Hepatocyte (in vitro differentiated cells): ENCODE measurements at regions not wholly inside any gene's neighbourhood (a gene's known extent, or its start where the extent isn't known, plus 50 kb on each side); places are given as distances from the start of the nearest gene placed in this dataset.

Experiments used
- DNase-seq: peaks from one replicate; pipeline ENCODE4 v3.0.0-alpha.2; 2016; ENCODE audit warnings: low spot score
- H2AFZ ChIP-seq: fragments of 200-600 bp; sonication (generic); 2 replicates; pipeline ENCODE4 v1.6.0; 2016; ENCODE audit warnings: antibody characterized with exemption, mild to moderate bottlenecking
- H3K27ac ChIP-seq: fragments of 200-600 bp; sonication (generic); 2 replicates; pipeline ENCODE4 v1.5.1; 2016; ENCODE audit warnings: mild to moderate bottlenecking
- H3K27me3 ChIP-seq: fragments of 200-600 bp; sonication (generic); 2 replicates; pipeline ENCODE4 v1.6.1; 2016
- H3K36me3 ChIP-seq: fragments of 200-600 bp; sonication (generic); replicated peaks from 2 replicates; pipeline ENCODE4 v1.5.1; 2016; ENCODE audit warnings: low read depth; ENCODE audit not compliant: insufficient read depth
- H3K4me1 ChIP-seq: fragments of 200-600 bp; sonication (generic); 2 replicates; pipeline ENCODE4 v1.5.1; 2016; ENCODE audit warnings: mild to moderate bottlenecking, moderate library complexity; ENCODE audit not compliant: insufficient read depth
- H3K4me2 ChIP-seq: fragments of 200-600 bp; sonication (generic); 2 replicates; pipeline ENCODE4 v1.6.0; 2016
- H3K4me3 ChIP-seq: fragments of 200-600 bp; sonication (generic); 2 replicates; pipeline ENCODE4 v1.5.1; 2016; ENCODE audit warnings: mild to moderate bottlenecking
- H3K79me2 ChIP-seq: fragments of 200-600 bp; sonication (generic); 2 replicates; pipeline ENCODE4 v1.6.0; 2017; ENCODE audit warnings: mild to moderate bottlenecking
- H3K9me2 ChIP-seq: fragments of 200-600 bp; sonication (generic); replicated peaks from 2 replicates; pipeline ENCODE4 v1.6.0; 2017; ENCODE audit warnings: mild to moderate bottlenecking; ENCODE audit not compliant: insufficient read depth
- H3K9me3 ChIP-seq: fragments of 200-600 bp; sonication (generic); 2 replicates; pipeline ENCODE4 v1.5.1; 2016; ENCODE audit warnings: low read depth, mild to moderate bottlenecking
- H4K20me1 ChIP-seq: fragments of 200-600 bp; sonication (generic); 2 replicates; pipeline ENCODE4 v1.6.0; 2016; ENCODE audit warnings: mild to moderate bottlenecking; ENCODE audit not compliant: insufficient read depth, poor library complexity, severe bottlenecking
- CTCF ChIP-seq: fragments of 200-600 bp; sonication (generic); IDR thresholded peaks from 2 replicates; pipeline ENCODE4 v1.5.1; 2016; ENCODE audit warnings: antibody characterized with exemption, mild to moderate bottlenecking; ENCODE audit not compliant: poor library complexity
- EZH2 ChIP-seq: fragments of 200-600 bp; sonication (generic); IDR thresholded peaks from 2 replicates; pipeline ENCODE4 v1.6.1; 2016; ENCODE audit warnings: antibody characterized with exemption, mild to moderate bottlenecking, borderline replicate concordance
- EZH2phosphoT487 ChIP-seq: fragments of 200-600 bp; sonication (generic); IDR thresholded peaks from one replicate; pipeline ENCODE4 v1.6.1; 2018; ENCODE audit warnings: antibody characterized with exemption, mild to moderate bottlenecking, low read depth, moderate library complexity; ENCODE audit not compliant: unreplicated experiment, severe bottlenecking
- WGBS: methylation state at CpG from one replicate; pipeline ENCODE4 v1.1.6; 2016; ENCODE audit warnings: low lambda C conversion rate; ENCODE audit errors: missing lambda C conversion rate; 5-methylcytosine and 5-hydroxymethylcytosine counted together

GRCh38 chr14:34129927-34130552, 179.2 kb upstream of the EGLN3 start:
- no peaks in the 10 kb centered on the region for H3K4me1 ChIP-seq
- H3K9me2 ChIP-seq, result no peaks in the 10 kb centered on the region
- H3K27me3 ChIP-seq, result no peaks in the 10 kb centered on the region
- no peaks in the 10 kb centered on the region for H3K9me3 ChIP-seq
- H3K79me2 ChIP-seq, result no peaks in the 10 kb centered on the region
- H2AFZ ChIP-seq, result no peak overlapping the region
- no peaks in the 10 kb centered on the region for H4K20me1 ChIP-seq
- H3K27ac ChIP-seq, result no peak overlapping the region
- H3K4me2 ChIP-seq, result no peak overlapping the region
- DNase-seq, result no peak
- 87% methylated on average over 7 of the region's 7 CpGs for WGBS
- no peak overlapping the region for H3K4me3 ChIP-seq
- H3K36me3 ChIP-seq, result no peaks in the 10 kb centered on the region
- TF ChIP-seq EZH2 (no peak), CTCF (no peak), EZH2phosphoT487 (no peak)

- Histone ChIP-seq H3K4me1 (no peaks in the 10 kb centered on the region), H3K4me3 (no peak overlapping the region), H3K79me2 (no peaks in the 10 kb centered on the region), H3K27ac (no peak overlapping the region), H4K20me1 (no peaks in the 10 kb centered on the region), H3K4me2 (no peak overlapping the region), H2AFZ (no peak overlapping the region), H3K36me3 (no peaks in the 10 kb centered on the region), H3K27me3 (no peaks in the 10 kb centered on the region), H3K9me2 (no peaks in the 10 kb centered on the region), H3K9me3 (no peaks in the 10 kb centered on the region)
- TF ChIP-seq CTCF, result no peak
- no peak for TF ChIP-seq EZH2
- no peak for TF ChIP-seq EZH2phosphoT487
- 97% methylated on average over 9 of the region's 9 CpGs for WGBS
- DNase-seq, result no peak
These were observed 177.8 kb upstream of the EGLN3 start for GRCh38 chr14:34128665-34129064.

GRCh38 chr14:34126586-34126985, 175.7 kb upstream of the EGLN3 start:
- H3K27ac ChIP-seq, result no peak overlapping the region
- H3K79me2 ChIP-seq, result no peaks in the 10 kb centered on the region
- no peak for DNase-seq
- no peak overlapping the region for H3K4me3 ChIP-seq
- no peaks in the 10 kb centered on the region for H3K4me1 ChIP-seq
- no peaks in the 10 kb centered on the region for H3K27me3 ChIP-seq
- H4K20me1 ChIP-seq, result no peaks in the 10 kb centered on the region
- no peaks in the 10 kb centered on the region for H3K9me3 ChIP-seq
- TF ChIP-seq CTCF, result no peak
- TF ChIP-seq EZH2phosphoT487, result no peak
- no peak for TF ChIP-seq EZH2
- 94% methylated on average over 4 of the region's 4 CpGs for WGBS
- H3K36me3 ChIP-seq, result no peaks in the 10 kb centered on the region
- no peaks in the 10 kb centered on the region for H3K9me2 ChIP-seq
- no peak overlapping the region for H3K4me2 ChIP-seq
- no peak overlapping the region for H2AFZ ChIP-seq

GRCh38 chr14:34124585-34124984, 173.7 kb upstream of the EGLN3 start:
- no peaks in the 10 kb centered on the region for H3K4me1 ChIP-seq
- no peak overlapping the region for H3K4me3 ChIP-seq
- no peaks in the 10 kb centered on the region for H3K79me2 ChIP-seq
- H4K20me1 ChIP-seq, result no peaks in the 10 kb centered on the region
- no peak overlapping the region for H3K27ac ChIP-seq
- H3K9me2 ChIP-seq, result no peaks in the 10 kb centered on the region
- DNase-seq, result no peak
- H3K9me3 ChIP-seq, result no peaks in the 10 kb centered on the region
- no peak overlapping the region for H2AFZ ChIP-seq
- TF ChIP-seq EZH2phosphoT487 (no peak), CTCF (no peak), EZH2 (no peak)
- 76% methylated on average over 4 of the region's 4 CpGs for WGBS
- H3K27me3 ChIP-seq, result no peaks in the 10 kb centered on the region
- H3K4me2 ChIP-seq, result no peak overlapping the region
- no peaks in the 10 kb centered on the region for H3K36me3 ChIP-seq
